ENCODE measurements at regions not wholly inside any gene's neighbourhood (a gene's known extent, or its start where the extent isn't known, plus 50 kb on each side); places are given as distances from the start of the nearest gene placed in this dataset.

- DNase-seq = no peak
Measured at GRCh38 chrX:147699061-147699460, 212.7 kb upstream of the FMR1 start.

- DNase-seq = no peak
Measured at GRCh38 chrX:147710301-147710700, 201.4 kb upstream of the FMR1 start.

GRCh38 chrX:147733369-147733768 lies 178.3 kb upstream of the FMR1 start:
- no peak for DNase-seq

- no peak for DNase-seq
Measured at GRCh38 chrX:147735364-147735763, 176.4 kb upstream of the FMR1 start.

GRCh38 chrX:147736045-147736444 lies 175.7 kb upstream of the FMR1 start:
- DNase-seq = no peak

- DNase-seq = no peak
Measured at GRCh38 chrX:147737690-147738089, 174.0 kb upstream of the FMR1 start.

- DNase-seq = no peak
Measured at GRCh38 chrX:147738265-147738664, 173.5 kb upstream of the FMR1 start.

- no peak for DNase-seq
Measured at GRCh38 chrX:147739196-147739595, 172.5 kb upstream of the FMR1 start.

GRCh38 chrX:147741776-147742175 lies 169.9 kb upstream of the FMR1 start:
- no peak for DNase-seq

GRCh38 chrX:147749308-147749707 lies 162.4 kb upstream of the FMR1 start:
- no peak for DNase-seq

GRCh38 chrX:147757750-147758149 lies 154.0 kb upstream of the FMR1 start:
- DNase-seq = no peak

GRCh38 chrX:147763131-147763530 lies 148.6 kb upstream of the FMR1 start:
- no peak for DNase-seq

GRCh38 chrX:147764868-147765267 lies 146.9 kb upstream of the FMR1 start:
- no peak for DNase-seq

- no peak for DNase-seq
Measured at GRCh38 chrX:147770858-147771257, 140.9 kb upstream of the FMR1 start.

GRCh38 chrX:147776988-147777387 lies 134.7 kb upstream of the FMR1 start:
- DNase-seq = no peak

- DNase-seq = no peak
Measured at GRCh38 chrX:147779173-147779572, 132.5 kb upstream of the FMR1 start.

- DNase-seq = no peak
Measured at GRCh38 chrX:147781844-147782243, 129.9 kb upstream of the FMR1 start.

GRCh38 chrX:147788641-147789350 lies 122.9 kb upstream of the FMR1 start:
- no peak for DNase-seq

- DNase-seq = no peak
Measured at GRCh38 chrX:147800663-147801062, 111.1 kb upstream of the FMR1 start.

GRCh38 chrX:147803948-147804347 lies 107.8 kb upstream of the FMR1 start:
- no peak for DNase-seq

- DNase-seq = no peak
Measured at GRCh38 chrX:147811803-147812202, 99.9 kb upstream of the FMR1 start.

- no peak for DNase-seq
Measured at GRCh38 chrX:147827070-147827469, 84.6 kb upstream of the FMR1 start.

GRCh38 chrX:147828719-147829118 lies 83.0 kb upstream of the FMR1 start:
- DNase-seq = no peak

- no peak for DNase-seq
Measured at GRCh38 chrX:147832707-147833348, 78.9 kb upstream of the FMR1 start.

Data from retina (tissue), 1 donor.